HepG2 (cell line): ENCODE measurements at regions not wholly inside any gene's neighbourhood (a gene's known extent, or its start where the extent isn't known, plus 50 kb on each side); places are given as distances from the start of the nearest gene placed in this dataset.

Experiments used
- ATAC-seq: fragments of 200-7000 bp; cut with Tn5 transposase; 3 replicates; pipeline ENCODE4 v1.9.1; 2020; ENCODE audit warnings: mild to moderate bottlenecking, moderate library complexity
- BruUV-seq: library from RNA; stranded (reverse); fragments of 400-500 nt; replicated peaks from 2 replicates; lab custom pipeline; 2021; lab: Mats Ljungman, UMichigan
- CTCF ChIA-PET: fragments of 300-600 bp; formaldehyde crosslinking; extraction: SDS; loops from one replicate; lab custom pipeline; 2021; ENCODE audit warnings: low total read pairs, inconsistent platforms, low intra/inter-chr PET ratio; lab: Yijun Ruan, JAX
- POLR2A ChIA-PET: fragments of 350-600 bp; sonication (Branson Sonifier 250); formaldehyde crosslinking; loops from one replicate; lab custom pipeline; 2020; ENCODE audit warnings: antibody characterized with exemption, inconsistent platforms; lab: Yijun Ruan, JAX
- DNase-seq: peaks from one replicate; pipeline ENCODE4 v3.0.0-alpha.2; 2015; ENCODE audit warnings: low spot score
- FAIRE-seq: peaks from 3 replicates; lab custom pipeline; 2011; peaks lifted over from hg19 to GRCh38; lab: Jason Lieb, UNC
- H2AFZ ChIP-seq: one replicate; pipeline ENCODE4 v1.6.1; 2011; ENCODE audit warnings: low read length, inconsistent platforms
- H3K27ac ChIP-seq: fragments of 300-600 bp; 3 replicates; pipeline ENCODE4 v1.8.0; 2011; ENCODE audit warnings: mixed run types, mild to moderate bottlenecking, mixed read lengths, low read length, inconsistent platforms; ENCODE audit not compliant: insufficient read depth; ENCODE audit errors: extremely low read length
- H3K27me3 ChIP-seq, 2 experiments: fragments of 200-600 bp in 1 of 2; 2 replicates in 1 of 2; 3 replicates in 1 of 2; pipeline versions ENCODE4 v1.6.0 to v1.8.0; 2011; ENCODE audit warnings: low read length in 2 of 2, mild to moderate bottlenecking in 2 of 2, moderate library complexity in 2 of 2, inconsistent platforms in 1 of 2; ENCODE audit not compliant: insufficient read depth in 2 of 2, control insufficient read depth in 1 of 2
- H3K36me3 ChIP-seq, 2 experiments: fragments of 200-600 bp in 1 of 2; replicated peaks in 1 of 2; 2 replicates in 1 of 2; 3 replicates in 1 of 2; pipeline versions ENCODE4 v1.5.1 to v1.8.0; 2011; ENCODE audit warnings: low read length in 2 of 2, inconsistent platforms in 1 of 2; ENCODE audit not compliant: insufficient read depth in 2 of 2, control insufficient read depth in 1 of 2
- H3K4me1 ChIP-seq: 2 replicates; pipeline ENCODE4 v1.5.1; 2012; ENCODE audit warnings: low read length, inconsistent platforms; ENCODE audit not compliant: insufficient read depth
- H3K4me2 ChIP-seq: 2 replicates; pipeline ENCODE4 v1.6.0; 2011; ENCODE audit warnings: low read depth, low read length, inconsistent platforms
- H3K4me3 ChIP-seq, 3 experiments: fragments of 200-600 bp in 1 of 3; sonication (generic), shearing (Covaris generic) in 1 of 3; replicated peaks in 1 of 3; 2 replicates each; pipeline ENCODE4 v1.5.1; 2011 to 2016; ENCODE audit warnings: low read length in 3 of 3, inconsistent platforms in 2 of 3, low read depth in 2 of 3, mild to moderate bottlenecking in 2 of 3, control low read depth in 1 of 3, mixed read lengths in 1 of 3; ENCODE audit not compliant: insufficient read depth in 1 of 3
- H3K79me2 ChIP-seq: one replicate; pipeline ENCODE4 v1.6.1; 2011; ENCODE audit warnings: low read length, inconsistent platforms; ENCODE audit not compliant: insufficient read depth
- H3K9ac ChIP-seq: 2 replicates; pipeline ENCODE4 v1.6.0; 2011; ENCODE audit warnings: mild to moderate bottlenecking, low read depth, low read length, inconsistent platforms; ENCODE audit not compliant: insufficient read depth
- H3K9me3 ChIP-seq: 2 replicates; pipeline ENCODE4 v1.5.1; 2012; ENCODE audit warnings: mild to moderate bottlenecking, low read length
- H4K20me1 ChIP-seq: 2 replicates; pipeline ENCODE4 v1.6.0; 2011; ENCODE audit warnings: inconsistent platforms, mild to moderate bottlenecking, low read length, moderate library complexity; ENCODE audit not compliant: insufficient read depth
- AKNA ChIP-seq: sonication (generic); formaldehyde crosslinking; IDR thresholded peaks from 2 replicates; pipeline ENCODE4 v1.4.0; 2020; ENCODE audit warnings: missing genetic modification reagents, borderline replicate concordance
- BCLAF1 ChIP-seq: fragments of 450-650 bp; IDR thresholded peaks from 2 replicates; pipeline ENCODE4 v1.6.1; 2017; ENCODE audit warnings: mild to moderate bottlenecking
- FOXO1 ChIP-seq: sonication (generic); formaldehyde crosslinking; IDR thresholded peaks from 2 replicates; pipeline ENCODE4 v1.4.0; 2020; ENCODE audit warnings: missing genetic modification reagents
- HCFC1 ChIP-seq: fragments of 150-350 bp; IDR thresholded peaks from 2 replicates; pipeline ENCODE4 v1.6.1; 2014; ENCODE audit warnings: low read depth, low read length
- SNRNP70 ChIP-seq: fragments of 200-400 bp; formaldehyde crosslinking; IDR thresholded peaks from 2 replicates; pipeline ENCODE4 v1.6.1; 2017; ENCODE audit warnings: mild to moderate bottlenecking, low read depth, low read length, moderate library complexity
- SRSF4 ChIP-seq: fragments of 200-400 bp; formaldehyde crosslinking; IDR thresholded peaks from one replicate; pipeline ENCODE4 v1.6.1; 2018; ENCODE audit warnings: mild to moderate bottlenecking, low read depth, low read length, moderate library complexity; ENCODE audit not compliant: poor library complexity, severe bottlenecking
- ZBED4 ChIP-seq: sonication (generic); formaldehyde crosslinking; IDR thresholded peaks from 2 replicates; pipeline ENCODE4 v1.4.0; 2020; ENCODE audit warnings: missing genetic modification reagents, borderline replicate concordance
- ZNF3 ChIP-seq: IDR thresholded peaks from 2 replicates; pipeline ENCODE4 v1.7.0; 2017; ENCODE audit warnings: inconsistent platforms
- ZNF362 ChIP-seq: sonication (generic); formaldehyde crosslinking; IDR thresholded peaks from 2 replicates; pipeline ENCODE4 v1.4.0; 2020; ENCODE audit warnings: missing genetic modification reagents, mild to moderate bottlenecking, borderline replicate concordance
- ZNF75D ChIP-seq: sonication (generic); formaldehyde crosslinking; IDR thresholded peaks from 2 replicates; pipeline ENCODE4 v1.8.1; 2023; ENCODE audit warnings: missing genetic modification reagents, mild to moderate bottlenecking, borderline replicate concordance
- ZNF879 ChIP-seq: sonication (generic); formaldehyde crosslinking; IDR thresholded peaks from 2 replicates; pipeline ENCODE4 v1.8.1; 2023; ENCODE audit warnings: missing genetic modification reagents
- WGBS: methylation state at CpG from one replicate; pipeline ENCODE4 v1.1.6; 2017; ENCODE audit warnings: low lambda C conversion rate; 5-methylcytosine and 5-hydroxymethylcytosine counted together
- in situ Hi-C: cut with HindIII; loops from 2 replicates; pipeline ENCODE4 v1.10.0; 2017; ENCODE audit warnings: low pct_unique_long_range_greater_than_20kb; ENCODE audit not compliant: extremely low pct_ligation_motif_present
- intact Hi-C: fragments of 100-400 bp; cut with micrococcal nuclease; formaldehyde crosslinking; loops from one replicate; pipeline ENCODE4 v1.10.0; 2022; ENCODE audit not compliant: unreplicated experiment

GRCh38 chr4:173461170-173461569 lies 62.3 kb upstream of the SCRG1 start (continued):
- TF ChIP-seq AKNA (CRISPR knock-in tag), result no peak

GRCh38 chr4:173459857-173460256 lies 60.9 kb upstream of the SCRG1 start:
- FAIRE-seq (no peak), DNase-seq (no peak), ATAC-seq (no peak)
- Histone ChIP-seq H3K79me2 (no peaks in the 10 kb centered on the region), H3K4me3 (no peak overlapping the region), H2AFZ (no peak overlapping the region), H4K20me1 (no peaks in the 10 kb centered on the region), H3K27ac (no peak overlapping the region), H3K27me3 (no peaks in the 10 kb centered on the region), H3K9ac (no peak overlapping the region), H3K36me3 (no peaks in the 10 kb centered on the region), H3K9me3 (no peaks in the 10 kb centered on the region), H3K4me2 (no peak overlapping the region), H3K4me1 (no peaks in the 10 kb centered on the region)
- ChIA-PET CTCF (no interaction called here), POLR2A (no interaction called here)
- intact Hi-C loops, result no loop called here
- BruUV-seq, result no TSS peak
- 41% methylated on average over 10 of the region's 10 CpGs for WGBS
- in situ Hi-C loops, result no loop called here
- TF ChIP-seq ZNF75D (CRISPR knock-in tag) (no peak), ZBED4 (CRISPR knock-in tag) (no peak), ZNF362 (CRISPR knock-in tag) (no peak), ZNF879 (CRISPR knock-in tag) (no peak), FOXO1 (no peak), SNRNP70 (no peak), HCFC1 (no peak), BCLAF1 (no peak), ZNF3 (CRISPR knock-in tag) (no peak), SRSF4 (no peak)
